H1 (cell line): ENCODE measurements at regions not wholly inside any gene's neighbourhood (a gene's known extent, or its start where the extent isn't known, plus 50 kb on each side); places are given as distances from the start of the nearest gene placed in this dataset.

Experiments
- ASH2L ChIP-seq: fragments of 200-600, 300-600 bp; sonication (generic); IDR thresholded peaks from one replicate; pipeline ENCODE4 v1.7.1; 2017; ENCODE audit warnings: low read length
- CBX8 ChIP-seq: fragments of 300-800, 300-1000 bp; sonication (generic); IDR thresholded peaks from 2 replicates; pipeline ENCODE4 v1.7.1; 2016; ENCODE audit warnings: low read depth, low read length, borderline replicate concordance
- TF ChIP-seq, protein P1 (sequence below): IDR thresholded peaks from 2 replicates; pipeline ENCODE4 v1.6.1; 2011; ENCODE audit warnings: low read length, improper control_type of control experiment

- TF ChIP-seq, protein P1, sequence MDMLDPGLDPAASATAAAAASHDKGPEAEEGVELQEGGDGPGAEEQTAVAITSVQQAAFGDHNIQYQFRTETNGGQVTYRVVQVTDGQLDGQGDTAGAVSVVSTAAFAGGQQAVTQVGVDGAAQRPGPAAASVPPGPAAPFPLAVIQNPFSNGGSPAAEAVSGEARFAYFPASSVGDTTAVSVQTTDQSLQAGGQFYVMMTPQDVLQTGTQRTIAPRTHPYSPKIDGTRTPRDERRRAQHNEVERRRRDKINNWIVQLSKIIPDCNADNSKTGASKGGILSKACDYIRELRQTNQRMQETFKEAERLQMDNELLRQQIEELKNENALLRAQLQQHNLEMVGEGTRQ = no peak
- TF ChIP-seq CBX8 (no peak), ASH2L (no peak)
- TF ChIP-seq, all 59 proteins: peak for 0
These were observed 205.8 kb upstream of the SLC16A7 start (continued) for GRCh38 chr12:59389968-59390576.
